GM23248 (cell line): ENCODE measurements at regions not wholly inside any gene's neighbourhood (a gene's known extent, or its start where the extent isn't known, plus 50 kb on each side); places are given as distances from the start of the nearest gene placed in this dataset.

Experiments
- DNase-seq: peaks from one replicate; pipeline ENCODE4 v3.0.0-alpha.2; 2015
- H2AFZ ChIP-seq: fragments of 200-600 bp; sonication (generic); 2 replicates; pipeline ENCODE4 v1.6.1; 2016; ENCODE audit warnings: antibody characterized with exemption
- H3F3A ChIP-seq: fragments of 200-600 bp; sonication (generic); 2 replicates; pipeline ENCODE4 v1.6.1; 2016; ENCODE audit warnings: mild to moderate bottlenecking, antibody characterized with exemption, mixed run types; ENCODE audit not compliant: insufficient read depth
- H3K27ac ChIP-seq: fragments of 200-600 bp; sonication (generic); 2 replicates; pipeline ENCODE4 v1.5.1; 2016; ENCODE audit warnings: mild to moderate bottlenecking
- H3K27me3 ChIP-seq: fragments of 200-600 bp; sonication (generic); replicated peaks from 2 replicates; pipeline ENCODE4 v1.6.1; 2016; ENCODE audit warnings: mild to moderate bottlenecking; ENCODE audit not compliant: insufficient read depth
- H3K36me3 ChIP-seq: fragments of 200-600 bp; sonication (generic); 2 replicates; pipeline ENCODE4 v1.6.1; 2016; ENCODE audit warnings: low read depth, mild to moderate bottlenecking
- H3K4me1 ChIP-seq: fragments of 200-600 bp; sonication (generic); 2 replicates; pipeline ENCODE4 v1.6.1; 2016; ENCODE audit warnings: mild to moderate bottlenecking; ENCODE audit not compliant: insufficient read depth
- H3K4me2 ChIP-seq: fragments of 200-600 bp; sonication (generic); one replicate; pipeline ENCODE4 v1.6.1; 2016; ENCODE audit warnings: mild to moderate bottlenecking; ENCODE audit not compliant: unreplicated experiment
- H3K4me3 ChIP-seq: fragments of 200-600 bp; sonication (generic); 2 replicates; pipeline ENCODE4 v1.5.1; 2016; ENCODE audit warnings: mild to moderate bottlenecking
- H3K79me2 ChIP-seq: fragments of 200-600 bp; sonication (generic); 2 replicates; pipeline ENCODE4 v1.6.1; 2016; ENCODE audit warnings: mild to moderate bottlenecking; ENCODE audit not compliant: insufficient read depth
- H3K9ac ChIP-seq: fragments of 200-600 bp; sonication (generic); 2 replicates; pipeline ENCODE4 v1.6.1; 2016; ENCODE audit warnings: mild to moderate bottlenecking
- H3K9me2 ChIP-seq: fragments of 200-600 bp; sonication (generic); 2 replicates; pipeline ENCODE4 v1.6.1; 2016; ENCODE audit warnings: mixed run types, mild to moderate bottlenecking, moderate library complexity; ENCODE audit not compliant: insufficient read depth
- H3K9me3 ChIP-seq: fragments of 200-600 bp; sonication (generic); one replicate; pipeline ENCODE4 v1.6.1; 2017; ENCODE audit warnings: low read depth
- H4K20me1 ChIP-seq: fragments of 200-600 bp; sonication (generic); 2 replicates; pipeline ENCODE4 v1.6.0; 2016; ENCODE audit not compliant: insufficient read depth
- EZH2 ChIP-seq: fragments of 200-600 bp; sonication (generic); IDR thresholded peaks from 2 replicates; pipeline ENCODE4 v1.6.1; 2018; ENCODE audit warnings: antibody characterized with exemption, mild to moderate bottlenecking; ENCODE audit not compliant: insufficient read depth, poor library complexity, severe bottlenecking
- EZH2phosphoT487 ChIP-seq: fragments of 200-600 bp; sonication (generic); IDR thresholded peaks from 2 replicates; pipeline ENCODE4 v1.6.1; 2018; ENCODE audit warnings: antibody characterized with exemption, moderate library complexity, mild to moderate bottlenecking, low read depth; ENCODE audit not compliant: insufficient read depth
- WGBS, 2 experiments: methylation state at CpG; one replicate each; pipeline ENCODE4 v1.1.6; 2015 to 2017; ENCODE audit warnings: low lambda C conversion rate in 2 of 2, low coverage in 1 of 2; ENCODE audit errors: missing lambda C conversion rate in 2 of 2; 5-methylcytosine and 5-hydroxymethylcytosine counted together
- in situ Hi-C: fragments of 300-500 bp; cut with MboI; formaldehyde crosslinking; loops from 2 replicates; pipeline ENCODE4 v1.15.0; 2020

DNA sequence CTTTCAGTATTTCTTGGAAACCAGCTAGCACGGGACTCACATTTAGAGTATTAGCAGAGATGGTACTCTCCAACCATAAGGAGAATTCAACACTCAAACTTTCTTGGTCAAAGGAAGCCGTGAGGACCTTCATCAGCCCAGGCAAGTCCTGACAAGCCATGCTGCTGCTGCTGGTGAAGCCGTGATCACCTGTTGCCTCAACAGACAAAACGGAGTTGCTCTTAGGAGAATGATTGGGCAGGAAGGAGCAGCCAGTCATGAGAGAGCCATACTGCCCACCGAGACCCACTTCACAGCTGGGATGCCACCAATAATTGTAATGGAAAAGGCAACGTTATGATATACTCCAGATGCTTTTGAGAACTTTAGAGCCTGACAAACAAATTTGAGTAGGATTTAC, 60.8 kb upstream of the PLPP4 start:
- Histone ChIP-seq H3K36me3 (no peaks in the 10 kb centered on the region), H3K27me3 (no peaks in the 10 kb centered on the region), H3K27ac (no peak overlapping the region), H2AFZ (no peak overlapping the region), H3F3A (no peaks in the 10 kb centered on the region; the same call in 1 of the 2 replicates), H3K9ac (no peak overlapping the region), H4K20me1 (no peaks in the 10 kb centered on the region), H3K9me2 (no peaks in the 10 kb centered on the region), H3K4me3 (no peak overlapping the region), H3K9me3 (no peaks in the 10 kb centered on the region), H3K4me1 (no peaks in the 10 kb centered on the region), H3K4me2 (no peak overlapping the region), H3K79me2 (no peaks in the 10 kb centered on the region)
- 42 to 52% methylated on average over 6 of the region's 6 CpGs for WGBS, 2 experiments
- TF ChIP-seq EZH2phosphoT487, result no peak
- no peak for TF ChIP-seq EZH2
- DNase-seq, result no peak
- in situ Hi-C loops, result no loop called here

DNA sequence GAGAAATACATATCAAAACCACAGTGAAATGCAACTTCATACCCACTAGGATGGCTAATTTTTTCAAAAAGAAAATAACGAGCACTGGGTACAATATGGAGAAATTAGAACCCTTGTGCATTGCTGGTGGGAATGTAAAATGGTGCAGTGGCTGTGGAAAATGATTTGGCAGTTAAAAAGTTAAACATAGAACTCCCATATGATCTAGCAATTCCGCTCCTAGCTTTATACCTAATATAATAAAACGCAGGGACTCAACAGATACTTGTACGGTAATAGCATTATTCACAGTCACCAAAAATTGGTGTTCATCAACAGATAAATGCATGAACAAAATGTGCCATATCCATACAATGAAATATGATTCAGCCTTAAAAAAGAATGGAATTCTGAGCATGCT, 58.8 kb upstream of the PLPP4 start:
- H3K27me3 ChIP-seq, result no peaks in the 10 kb centered on the region
- H3K4me2 ChIP-seq, result no peak overlapping the region
- TF ChIP-seq EZH2 (no peak), EZH2phosphoT487 (no peak)
- in situ Hi-C loops, result no loop called here
- no peaks in the 10 kb centered on the region for H3K9me2 ChIP-seq
- no peaks in the 10 kb centered on the region for H3K9me3 ChIP-seq
- H3F3A ChIP-seq, result no peaks in the 10 kb centered on the region; the same call in 1 of the 2 replicates
- no peak overlapping the region for H3K27ac ChIP-seq
- no peaks in the 10 kb centered on the region for H3K79me2 ChIP-seq
- WGBS, 2 experiments, result 56 to 63% methylated on average over 4 of the region's 4 CpGs
- H3K4me1 ChIP-seq, result peaks cover 6% of the 10 kb centered on the region; the same call in 1 of the 2 replicates
- no peak for DNase-seq
- H2AFZ ChIP-seq, result no peak overlapping the region
- no peaks in the 10 kb centered on the region for H4K20me1 ChIP-seq
- no peak overlapping the region for H3K9ac ChIP-seq
- H3K36me3 ChIP-seq, result no peaks in the 10 kb centered on the region
- no peak overlapping the region for H3K4me3 ChIP-seq

DNA sequence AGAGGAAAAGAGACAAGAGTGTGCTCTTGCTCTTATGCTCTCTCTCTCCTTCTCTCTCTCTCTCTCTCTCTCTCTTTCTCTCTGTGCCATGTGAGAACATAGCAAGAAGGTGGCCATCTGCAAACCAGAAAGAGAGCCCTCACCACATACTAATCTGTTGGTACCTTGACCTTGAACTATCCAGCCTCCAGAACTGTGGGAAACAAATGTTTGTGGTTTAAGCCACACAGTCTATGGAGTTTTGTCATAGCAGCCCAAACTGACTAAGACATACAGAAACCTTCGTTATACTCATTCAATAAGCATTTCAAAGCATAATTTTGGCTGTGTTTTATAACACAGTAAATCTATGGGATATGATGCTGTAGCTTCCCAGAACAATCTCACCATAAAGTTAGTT, 56.4 kb upstream of the PLPP4 start:
- Histone ChIP-seq H3F3A (no peaks in the 10 kb centered on the region; the same call in 1 of the 2 replicates), H3K27ac (no peak overlapping the region), H3K4me2 (no peak overlapping the region), H4K20me1 (no peaks in the 10 kb centered on the region), H3K4me3 (no peak overlapping the region), H3K9me2 (no peaks in the 10 kb centered on the region), H3K36me3 (no peaks in the 10 kb centered on the region), H3K9ac (no peak overlapping the region), H3K4me1 (peaks cover 6% of the 10 kb centered on the region; the same call in 1 of the 2 replicates), H3K9me3 (no peaks in the 10 kb centered on the region), H3K27me3 (no peaks in the 10 kb centered on the region), H2AFZ (no peak overlapping the region), H3K79me2 (no peaks in the 10 kb centered on the region)
- DNase-seq, result peak; percentile 43
- TF ChIP-seq EZH2phosphoT487 (no peak), EZH2 (no peak)
- in situ Hi-C loops, result no loop called here
- 4 to 8% methylated on average over 1 of the region's 1 CpG for WGBS, 2 experiments

DNA sequence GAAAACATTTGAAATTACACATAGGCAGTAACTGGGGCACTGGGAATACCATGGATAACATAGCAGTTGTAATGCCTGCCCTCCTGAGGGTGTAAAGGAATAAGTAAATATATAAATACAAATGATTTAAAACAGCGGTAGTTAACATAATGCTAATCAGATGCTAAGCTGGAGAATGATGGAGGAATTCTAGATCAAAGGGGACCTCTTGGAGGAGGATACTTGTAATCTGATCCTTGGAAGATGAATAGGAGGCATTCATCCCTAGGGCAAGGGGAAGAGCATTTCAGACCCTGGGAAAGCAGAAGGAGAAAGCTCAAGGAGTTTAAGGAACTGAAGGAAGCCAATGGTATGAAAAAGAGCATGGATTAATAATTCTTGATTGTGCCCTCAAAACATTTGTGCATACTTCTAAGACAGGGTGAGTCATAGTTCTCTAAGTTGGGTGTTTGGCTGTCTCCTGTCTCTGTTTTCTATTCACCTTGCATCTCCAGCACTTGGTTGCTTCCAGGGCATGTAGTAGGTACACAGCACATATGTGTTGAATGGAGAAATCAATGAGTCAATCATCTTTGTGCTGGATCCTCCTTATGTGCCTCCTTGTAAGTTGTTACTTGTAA, 54.8 kb upstream of the PLPP4 start:
- TF ChIP-seq EZH2phosphoT487 (no peak), EZH2 (no peak)
- Histone ChIP-seq H3K79me2 (no peaks in the 10 kb centered on the region), H3F3A (no peaks in the 10 kb centered on the region; the same call in 1 of the 2 replicates), H3K9me3 (no peaks in the 10 kb centered on the region), H3K27me3 (no peaks in the 10 kb centered on the region), H3K4me3 (no peak overlapping the region), H3K4me2 (peak overlapping the region; percentile 35), H3K4me1 (peaks cover 6% of the 10 kb centered on the region; the same call in 1 of the 2 replicates), H3K27ac (no peak overlapping the region), H4K20me1 (no peaks in the 10 kb centered on the region), H3K9me2 (no peaks in the 10 kb centered on the region), H2AFZ (no peak overlapping the region), H3K9ac (no peak overlapping the region), H3K36me3 (no peaks in the 10 kb centered on the region)
- peak; percentile 52 for DNase-seq
- 80 to 88% methylated on average over 1 of the region's 1 CpG for WGBS, 2 experiments
- in situ Hi-C loops, result no loop called here

DNA sequence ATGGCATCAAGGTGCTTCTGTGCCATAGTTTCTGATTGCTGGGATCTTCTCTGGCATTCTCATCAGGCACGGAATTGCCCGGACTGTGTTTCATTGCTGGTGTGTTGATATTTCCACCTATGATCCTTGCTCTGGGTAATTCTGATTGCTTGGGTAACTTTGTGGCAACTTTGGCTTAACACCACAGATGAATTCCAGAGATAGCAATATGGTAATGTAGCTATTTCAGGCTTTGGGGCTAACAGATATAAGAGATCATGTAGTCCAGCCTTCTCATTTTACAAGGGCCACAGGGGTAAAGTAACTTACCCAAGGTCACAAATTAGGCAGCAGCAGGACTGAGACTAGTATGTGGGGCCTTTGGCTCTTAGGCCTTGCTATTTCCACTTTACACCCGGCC, 53.9 kb upstream of the PLPP4 start:
- H3F3A ChIP-seq, result no peaks in the 10 kb centered on the region; the same call in 1 of the 2 replicates
- H3K4me3 ChIP-seq, result no peak overlapping the region
- H3K9me2 ChIP-seq, result no peaks in the 10 kb centered on the region
- DNase-seq, result peak; percentile 34
- H3K27ac ChIP-seq, result no peak overlapping the region
- H3K9ac ChIP-seq, result no peak overlapping the region
- no peaks in the 10 kb centered on the region for H3K79me2 ChIP-seq
- H3K4me2 ChIP-seq, result no peak overlapping the region
- no peaks in the 10 kb centered on the region for H3K27me3 ChIP-seq
- no peak for TF ChIP-seq EZH2phosphoT487
- no peak for TF ChIP-seq EZH2
- H3K4me1 ChIP-seq, result peaks cover 6% of the 10 kb centered on the region; the same call in 1 of the 2 replicates
- in situ Hi-C loops, result no loop called here
- H4K20me1 ChIP-seq, result no peaks in the 10 kb centered on the region
- 61 to 71% methylated on average over 3 of the region's 3 CpGs for WGBS, 2 experiments
- H3K36me3 ChIP-seq, result no peaks in the 10 kb centered on the region
- no peak overlapping the region for H2AFZ ChIP-seq
- H3K9me3 ChIP-seq, result no peaks in the 10 kb centered on the region
